ENCODE measurements at regions not wholly inside any gene's neighbourhood (a gene's known extent, or its start where the extent isn't known, plus 50 kb on each side); places are given as distances from the start of the nearest gene placed in this dataset.

DNA sequence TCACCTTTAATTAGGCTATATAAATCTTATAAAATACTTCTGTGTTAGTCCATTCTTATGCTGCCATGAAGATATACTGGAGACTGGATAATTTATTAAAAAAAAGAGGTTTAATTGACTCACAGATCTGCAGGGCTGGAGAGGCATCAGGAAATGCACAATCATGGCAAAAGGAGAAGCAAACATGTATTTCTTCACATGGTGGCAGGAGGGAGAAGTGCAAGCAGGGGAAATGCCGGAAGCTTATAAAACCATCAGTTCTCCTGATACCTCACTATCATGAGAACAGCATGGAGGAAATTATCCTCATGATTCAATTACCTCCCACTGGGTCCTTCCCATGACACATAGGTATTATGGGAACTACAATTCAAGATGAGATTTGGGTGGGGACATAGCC lies 504.4 kb downstream of the RIT2 start:
- Histone ChIP-seq H3K4me2 (ENCODE audit: low read length) (no peak overlapping the region), H3K79me2 (ENCODE audit: control insufficient read depth, low read length) (no peaks in the 10 kb centered on the region), H3K27ac (ENCODE audit: low read depth, low read length) (no peak overlapping the region), H3K27me3 (ENCODE audit: control insufficient read depth, low read length) (no peaks in the 10 kb centered on the region), H3K4me3 (ENCODE audit: low read length) (no peak overlapping the region), H4K20me1 (ENCODE audit: control insufficient read depth, insufficient read depth, low read depth, low read length) (no peaks in the 10 kb centered on the region), H3K4me1 (ENCODE audit: control insufficient read depth, low read length) (no peaks in the 10 kb centered on the region), H3F3A (ENCODE audit: control insufficient read depth, insufficient read depth) (no peaks in the 10 kb centered on the region), H3K9me3 (ENCODE audit: control insufficient read depth, insufficient read depth, low read length) (no peaks in the 10 kb centered on the region), H3K9me2 (replicated peaks; ENCODE audit: control insufficient read depth, low read length) (no peaks in the 10 kb centered on the region), H3K36me3 (ENCODE audit: control insufficient read depth, low read length) (no peaks in the 10 kb centered on the region)
- TF ChIP-seq, protein P1, sequence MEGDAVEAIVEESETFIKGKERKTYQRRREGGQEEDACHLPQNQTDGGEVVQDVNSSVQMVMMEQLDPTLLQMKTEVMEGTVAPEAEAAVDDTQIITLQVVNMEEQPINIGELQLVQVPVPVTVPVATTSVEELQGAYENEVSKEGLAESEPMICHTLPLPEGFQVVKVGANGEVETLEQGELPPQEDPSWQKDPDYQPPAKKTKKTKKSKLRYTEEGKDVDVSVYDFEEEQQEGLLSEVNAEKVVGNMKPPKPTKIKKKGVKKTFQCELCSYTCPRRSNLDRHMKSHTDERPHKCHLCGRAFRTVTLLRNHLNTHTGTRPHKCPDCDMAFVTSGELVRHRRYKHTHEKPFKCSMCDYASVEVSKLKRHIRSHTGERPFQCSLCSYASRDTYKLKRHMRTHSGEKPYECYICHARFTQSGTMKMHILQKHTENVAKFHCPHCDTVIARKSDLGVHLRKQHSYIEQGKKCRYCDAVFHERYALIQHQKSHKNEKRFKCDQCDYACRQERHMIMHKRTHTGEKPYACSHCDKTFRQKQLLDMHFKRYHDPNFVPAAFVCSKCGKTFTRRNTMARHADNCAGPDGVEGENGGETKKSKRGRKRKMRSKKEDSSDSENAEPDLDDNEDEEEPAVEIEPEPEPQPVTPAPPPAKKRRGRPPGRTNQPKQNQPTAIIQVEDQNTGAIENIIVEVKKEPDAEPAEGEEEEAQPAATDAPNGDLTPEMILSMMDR (IDR thresholded peaks at IDR 0.05; ENCODE audit: low read depth, low read length, poor library complexity, severe bottlenecking) = no peak
- TF ChIP-seq EZH2phosphoT487 (IDR thresholded peaks at IDR 0.05; ENCODE audit: borderline replicate concordance, low read length) = no peak

DNA sequence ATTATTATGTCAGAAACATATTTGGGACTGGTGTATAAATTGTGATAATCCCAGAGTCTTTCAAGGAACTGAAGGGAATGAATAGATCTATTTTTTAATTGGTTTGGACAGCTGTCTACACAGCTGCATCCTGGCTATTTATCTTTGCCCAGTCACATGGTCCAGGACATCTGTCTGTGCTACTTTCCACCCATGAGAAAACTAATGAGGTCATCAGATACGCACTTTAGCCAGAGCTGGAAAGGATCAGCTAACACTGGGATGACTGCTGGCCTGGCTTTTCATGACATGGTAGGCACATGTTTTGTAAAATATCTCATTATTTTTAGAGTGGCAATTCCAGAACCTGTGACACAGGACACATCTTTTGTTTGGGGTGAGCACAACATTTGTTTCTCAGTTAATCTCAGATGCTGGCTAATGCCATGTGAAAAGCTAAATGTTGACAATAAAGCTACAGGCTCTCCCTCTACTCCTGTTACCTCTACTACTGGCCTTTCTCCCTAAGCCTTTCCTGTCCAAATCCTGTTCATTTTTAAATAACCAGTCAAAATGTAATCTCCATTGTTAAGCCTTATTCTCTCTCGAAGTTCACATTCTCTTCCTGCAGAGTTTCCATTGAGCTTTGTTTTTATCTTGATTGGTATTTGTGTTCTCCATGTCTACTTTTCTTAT lies 500.7 kb downstream of the RIT2 start:
- Histone ChIP-seq H3K79me2 (ENCODE audit: control insufficient read depth, low read length) (no peaks in the 10 kb centered on the region), H3K36me3 (ENCODE audit: control insufficient read depth, low read length) (no peaks in the 10 kb centered on the region), H3K9me2 (replicated peaks; ENCODE audit: control insufficient read depth, low read length) (no peaks in the 10 kb centered on the region), H3K4me2 (ENCODE audit: low read length) (no peak overlapping the region), H3K9me3 (ENCODE audit: control insufficient read depth, insufficient read depth, low read length) (no peaks in the 10 kb centered on the region), H3F3A (ENCODE audit: control insufficient read depth, insufficient read depth) (no peaks in the 10 kb centered on the region), H3K4me1 (ENCODE audit: control insufficient read depth, low read length) (no peaks in the 10 kb centered on the region), H4K20me1 (ENCODE audit: control insufficient read depth, insufficient read depth, low read depth, low read length) (no peaks in the 10 kb centered on the region), H3K27ac (ENCODE audit: low read depth, low read length) (no peak overlapping the region), H3K27me3 (ENCODE audit: control insufficient read depth, low read length) (no peaks in the 10 kb centered on the region), H3K4me3 (ENCODE audit: low read length) (no peak overlapping the region)
- TF ChIP-seq EZH2phosphoT487 (IDR thresholded peaks at IDR 0.05; ENCODE audit: borderline replicate concordance, low read length) = no peak
- TF ChIP-seq, protein P1 (IDR thresholded peaks at IDR 0.05; ENCODE audit: low read depth, low read length, poor library complexity, severe bottlenecking) = no peak

DNA sequence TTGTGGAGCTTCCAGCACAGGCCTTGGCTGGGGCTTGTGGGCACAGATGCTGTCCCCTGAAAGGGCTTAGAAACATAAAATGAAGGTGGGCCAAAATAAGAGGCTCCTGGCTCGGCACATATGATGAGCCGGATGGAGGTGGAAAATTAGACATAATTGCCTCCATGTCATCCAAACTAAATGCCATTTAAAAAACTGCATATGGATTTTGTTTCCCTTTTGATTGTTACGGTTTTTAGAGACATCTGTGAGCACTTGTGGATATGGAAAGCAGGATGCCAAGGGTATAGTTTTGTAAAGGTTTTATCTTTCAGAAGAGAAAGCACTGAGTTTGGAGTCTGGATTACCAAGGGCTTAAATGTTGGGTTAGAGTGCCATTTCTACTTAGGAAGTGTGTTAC lies 498.3 kb downstream of the RIT2 start:
- Histone ChIP-seq H3K4me1 (ENCODE audit: control insufficient read depth, low read length) (no peaks in the 10 kb centered on the region), H4K20me1 (ENCODE audit: control insufficient read depth, insufficient read depth, low read depth, low read length) (no peaks in the 10 kb centered on the region), H3K9me3 (ENCODE audit: control insufficient read depth, insufficient read depth, low read length) (no peaks in the 10 kb centered on the region), H3K4me2 (ENCODE audit: low read length) (no peak overlapping the region), H3K9me2 (replicated peaks; ENCODE audit: control insufficient read depth, low read length) (no peaks in the 10 kb centered on the region), H3K36me3 (ENCODE audit: control insufficient read depth, low read length) (no peaks in the 10 kb centered on the region), H3K27ac (ENCODE audit: low read depth, low read length) (no peak overlapping the region), H3K79me2 (ENCODE audit: control insufficient read depth, low read length) (no peaks in the 10 kb centered on the region), H3K4me3 (ENCODE audit: low read length) (no peak overlapping the region), H3K27me3 (ENCODE audit: control insufficient read depth, low read length) (no peaks in the 10 kb centered on the region), H3F3A (ENCODE audit: control insufficient read depth, insufficient read depth) (no peaks in the 10 kb centered on the region)
- no peak for TF ChIP-seq EZH2phosphoT487 (IDR thresholded peaks at IDR 0.05; ENCODE audit: borderline replicate concordance, low read length)
- TF ChIP-seq, protein P1 (IDR thresholded peaks at IDR 0.05; ENCODE audit: low read depth, low read length, poor library complexity, severe bottlenecking) = no peak

All from DOHH2 (cell line).